ENCODE measurements at regions not wholly inside any gene's neighbourhood (a gene's known extent, or its start where the extent isn't known, plus 50 kb on each side); places are given as distances from the start of the nearest gene placed in this dataset.

- no peak for DNase-seq
Observed at GRCh38 chr21:40901691-40902090, 54.7 kb upstream of the DSCAM start.

- no peak for DNase-seq
Observed at GRCh38 chr21:40902299-40902698, 55.3 kb upstream of the DSCAM start.

- no peak for DNase-seq
Observed at GRCh38 chr21:40902993-40903392, 56.0 kb upstream of the DSCAM start.

DNA sequence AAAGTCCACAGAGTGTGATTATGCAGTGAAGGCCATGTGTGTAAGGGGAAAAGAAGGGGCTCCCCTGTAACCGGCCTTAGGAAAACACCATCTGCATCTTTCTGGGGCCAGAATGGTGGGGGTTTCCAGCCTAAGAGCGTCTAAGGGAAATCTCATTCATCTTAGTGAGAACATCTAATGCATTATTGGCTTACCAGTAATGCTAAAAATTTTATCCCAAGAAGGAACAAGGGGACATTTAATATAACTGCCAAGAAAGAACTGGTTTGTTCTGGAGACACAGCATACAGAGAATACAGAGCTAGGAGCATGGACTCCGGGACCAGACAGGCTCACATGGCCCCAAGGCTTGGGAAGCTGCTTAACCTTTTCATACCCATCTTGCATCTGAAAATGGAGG is 58.3 kb upstream of the DSCAM start:
- DNase-seq = no peak

- no peak for DNase-seq
Observed at GRCh38 chr21:40912375-40912774, 65.4 kb upstream of the DSCAM start.

DNA sequence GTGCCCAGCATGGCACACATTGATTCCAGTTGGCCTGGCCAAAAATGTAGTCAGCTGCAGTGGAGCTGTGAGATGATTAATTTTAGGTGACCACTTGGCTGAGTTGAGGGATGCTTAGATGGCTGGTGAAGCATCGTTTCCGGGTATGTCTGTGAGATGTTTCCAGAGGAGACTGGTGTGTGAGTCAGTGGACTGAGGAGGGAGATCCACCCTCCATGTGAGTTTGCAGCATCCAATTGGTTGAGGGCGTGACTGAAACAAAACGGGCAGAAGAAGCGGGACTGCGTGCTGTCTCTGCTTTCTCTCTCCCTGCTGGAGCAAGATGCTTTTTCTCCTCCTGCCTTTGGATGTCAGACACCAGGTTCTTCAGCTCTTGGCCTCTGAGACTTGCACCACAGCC is 68.2 kb upstream of the DSCAM start:
- DNase-seq = no peak

DNA sequence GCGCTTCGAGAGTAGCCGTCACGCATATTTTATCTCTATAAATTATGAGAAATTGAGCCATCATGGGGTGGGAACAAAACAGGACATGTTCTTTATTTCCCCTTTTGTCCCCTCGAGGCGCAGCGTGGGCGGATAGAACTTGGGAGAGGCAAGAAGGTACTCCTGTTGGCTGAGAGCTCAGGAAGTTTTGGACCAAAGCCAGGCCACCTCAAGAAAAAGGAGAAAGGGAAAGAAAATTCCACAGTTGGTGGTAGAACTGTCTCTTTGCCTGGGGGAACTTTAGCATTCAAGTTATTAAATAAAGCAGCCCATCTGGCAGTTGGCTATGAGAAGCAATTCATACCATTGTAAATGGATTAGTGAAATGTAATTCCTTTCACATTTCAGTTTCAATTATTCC is 76.4 kb upstream of the DSCAM start:
- DNase-seq = no peak

DNA sequence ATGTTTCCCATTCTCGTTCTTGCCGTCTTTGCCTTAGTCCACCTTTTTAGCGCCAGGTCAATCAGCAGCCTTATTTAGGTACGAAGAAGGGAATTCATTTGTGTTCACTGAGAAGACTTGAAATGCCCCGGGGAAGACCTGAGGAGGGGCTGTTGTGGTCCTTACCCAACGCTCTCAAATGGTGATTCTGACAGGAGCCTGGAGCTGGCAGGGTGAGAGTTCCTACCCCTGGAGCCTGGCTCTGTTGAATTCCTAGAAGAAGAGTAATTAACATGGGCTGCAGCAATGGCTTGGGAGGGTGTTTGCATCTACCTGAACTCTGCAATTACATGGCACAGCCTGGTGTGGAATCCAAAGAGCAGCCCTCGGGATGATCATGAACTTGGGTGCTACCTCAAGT is 76.9 kb upstream of the DSCAM start:
- no peak for DNase-seq

- no peak for DNase-seq
Observed at GRCh38 chr21:40924641-40925040, 77.7 kb upstream of the DSCAM start.

GRCh38 chr21:40926238-40926637 is 79.3 kb upstream of the DSCAM start:
- no peak for DNase-seq

DNA sequence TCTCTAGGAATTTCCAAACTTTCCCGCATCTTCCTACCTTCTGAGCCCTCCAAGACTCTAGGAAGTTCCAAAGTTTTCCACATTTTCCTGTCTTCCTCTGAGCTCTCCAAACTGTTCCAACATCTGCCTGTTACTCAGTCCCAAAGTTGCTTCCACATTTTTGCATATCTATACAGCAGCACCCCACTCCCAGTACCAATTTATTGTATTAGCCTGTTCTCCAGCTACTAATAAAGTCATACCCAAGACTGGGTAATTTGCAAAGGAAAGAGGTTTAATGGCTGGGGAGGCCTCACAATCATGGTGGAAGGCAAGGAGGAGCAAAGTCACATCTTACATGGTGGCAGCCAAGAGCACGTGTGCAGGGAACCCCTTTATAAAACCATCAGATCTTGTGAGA is 82.9 kb upstream of the DSCAM start:
- DNase-seq = no peak

- DNase-seq = no peak
Observed at GRCh38 chr21:40931197-40931596, 84.2 kb upstream of the DSCAM start.

DNA sequence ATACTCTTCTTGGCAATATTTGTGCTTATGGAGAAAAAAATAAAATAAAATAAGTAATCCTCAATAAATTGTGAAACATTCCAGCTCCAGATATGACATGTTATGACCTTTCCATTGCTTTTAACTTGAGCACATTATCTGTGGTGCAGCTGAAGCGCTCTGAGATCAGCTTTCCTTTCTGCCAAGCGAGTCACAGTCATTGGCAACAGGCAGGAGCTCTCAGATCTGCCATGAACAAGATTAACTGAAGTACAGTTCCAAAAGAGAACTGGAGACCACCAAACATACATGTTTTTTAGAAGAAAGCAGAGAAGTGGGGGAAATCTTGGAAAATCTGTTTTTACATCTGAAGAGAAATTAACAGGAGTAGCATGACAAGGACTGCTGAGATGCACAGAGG is 89.2 kb upstream of the DSCAM start:
- DNase-seq = no peak

GRCh38 chr21:40936771-40937261 is 89.9 kb upstream of the DSCAM start:
- DNase-seq = no peak

DNA sequence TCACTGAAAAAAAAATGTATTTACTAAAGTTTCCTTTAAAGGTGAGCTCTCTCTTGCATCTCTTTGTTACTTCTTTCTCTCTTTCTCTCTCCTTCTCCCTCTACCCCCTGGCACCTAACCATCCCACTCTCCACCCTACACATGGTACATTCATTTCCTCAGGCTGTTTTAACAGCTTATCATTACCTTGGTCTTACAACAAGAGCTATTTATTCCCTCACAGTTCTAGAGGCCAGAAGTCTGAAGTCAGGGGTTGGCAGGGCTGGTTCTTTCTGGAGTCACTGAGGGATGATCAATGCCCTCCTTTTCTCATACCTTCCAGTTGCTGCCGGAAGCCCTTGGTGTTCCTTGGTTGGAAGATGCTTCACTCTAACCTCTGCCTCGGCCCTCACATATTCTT is 91.1 kb upstream of the DSCAM start:
- DNase-seq = no peak

GRCh38 chr21:40938611-40939010 is 91.7 kb upstream of the DSCAM start:
- no peak for DNase-seq

- DNase-seq = no peak
Observed at GRCh38 chr21:40947713-40948112, 100.8 kb upstream of the DSCAM start.

DNA sequence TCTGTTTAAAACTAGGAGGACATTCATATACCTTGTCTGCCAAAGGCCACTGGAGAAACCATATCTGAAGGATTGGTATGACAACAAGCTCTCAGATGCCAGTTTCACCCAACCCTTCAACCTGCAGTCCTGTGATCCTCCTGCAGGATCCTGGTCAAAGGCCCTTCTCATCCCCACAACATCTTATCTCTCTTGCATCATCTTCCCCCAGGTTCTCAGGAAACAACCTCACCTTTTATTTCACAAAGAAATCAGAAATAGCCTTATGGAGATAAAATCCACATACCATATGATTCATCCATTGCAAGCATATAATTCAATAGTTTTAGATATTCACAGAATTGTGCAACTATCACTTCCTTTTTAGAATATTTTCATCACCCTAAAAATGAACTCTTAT is 104.0 kb upstream of the DSCAM start:
- DNase-seq = no peak

DNA sequence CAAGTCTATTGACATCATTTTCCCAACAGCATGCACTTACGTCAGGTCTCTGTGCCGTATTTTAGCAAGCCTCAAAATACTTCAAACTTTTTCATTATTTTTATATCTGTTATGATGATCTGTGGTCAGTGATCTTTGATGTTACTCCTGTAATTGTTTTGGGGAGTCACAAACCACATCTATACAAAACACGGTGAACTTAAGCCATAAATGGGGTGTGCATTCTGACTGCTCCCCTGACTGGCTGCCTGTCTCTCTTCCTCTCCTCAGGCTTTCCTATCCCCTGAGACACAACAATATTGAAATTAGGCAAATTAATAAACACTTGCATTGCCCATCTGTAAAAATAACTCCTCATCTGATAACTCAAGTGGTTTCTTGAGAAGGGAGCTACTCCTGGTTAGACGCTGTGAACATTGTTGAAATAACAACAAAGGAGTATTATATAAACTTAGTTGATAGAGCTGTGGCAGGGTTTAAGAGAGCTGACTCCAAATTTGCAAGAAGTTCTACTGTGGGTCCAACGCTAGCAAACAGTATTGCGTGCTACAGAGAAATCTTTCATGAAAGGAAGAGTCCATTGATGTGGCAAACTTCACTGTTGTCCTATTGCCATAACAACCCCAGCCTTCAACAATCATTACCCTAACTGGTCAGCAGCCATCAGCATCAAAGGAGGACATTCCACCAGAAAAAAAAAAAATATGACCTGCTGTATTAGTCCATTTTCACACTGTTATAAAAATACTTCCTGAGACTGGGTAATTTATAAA is 105.8 kb upstream of the DSCAM start:
- no peak for DNase-seq

DNA sequence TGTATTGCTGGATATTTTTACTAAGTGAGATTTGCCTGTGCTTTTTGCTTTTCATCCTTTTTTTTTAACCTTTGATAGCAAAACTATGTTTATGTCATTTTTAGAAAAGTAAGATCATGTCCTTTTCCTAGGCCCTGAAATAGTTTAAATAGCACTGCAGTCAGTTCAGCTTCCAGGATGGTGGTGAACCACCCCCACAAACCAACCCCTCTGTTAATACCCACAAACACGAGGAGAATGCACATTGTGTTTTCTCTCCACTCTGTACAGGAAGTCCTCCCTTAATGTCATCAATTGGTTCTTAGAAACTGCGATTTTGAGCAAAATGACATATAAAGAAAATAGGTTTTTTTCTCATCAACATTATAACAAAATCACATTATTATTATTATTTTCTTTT is 117.7 kb upstream of the DSCAM start:
- DNase-seq = no peak

GRCh38 chr21:40967771-40968170 is 120.8 kb upstream of the DSCAM start:
- DNase-seq = no peak

DNA sequence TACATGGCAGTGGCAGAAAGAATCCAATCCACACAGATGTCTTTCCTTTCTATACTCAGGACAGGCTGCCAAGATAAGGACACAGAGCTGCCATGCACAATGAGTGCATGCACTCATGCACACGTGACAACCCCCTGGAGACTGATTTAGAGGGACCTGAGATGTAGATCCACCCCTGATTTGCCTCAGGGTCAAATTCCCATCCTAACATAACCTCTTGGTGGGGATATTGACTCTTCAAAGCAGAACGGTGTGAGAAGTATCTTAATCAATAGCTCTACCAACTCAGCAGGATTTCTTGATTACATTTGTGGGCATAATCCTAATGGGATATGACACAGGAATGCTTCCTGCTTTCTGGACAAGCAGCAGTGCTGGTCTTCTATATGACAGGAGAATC is 125.2 kb upstream of the DSCAM start:
- DNase-seq = no peak

- no peak for DNase-seq
Observed at GRCh38 chr21:40976198-40977109, 129.5 kb upstream of the DSCAM start.

DNA sequence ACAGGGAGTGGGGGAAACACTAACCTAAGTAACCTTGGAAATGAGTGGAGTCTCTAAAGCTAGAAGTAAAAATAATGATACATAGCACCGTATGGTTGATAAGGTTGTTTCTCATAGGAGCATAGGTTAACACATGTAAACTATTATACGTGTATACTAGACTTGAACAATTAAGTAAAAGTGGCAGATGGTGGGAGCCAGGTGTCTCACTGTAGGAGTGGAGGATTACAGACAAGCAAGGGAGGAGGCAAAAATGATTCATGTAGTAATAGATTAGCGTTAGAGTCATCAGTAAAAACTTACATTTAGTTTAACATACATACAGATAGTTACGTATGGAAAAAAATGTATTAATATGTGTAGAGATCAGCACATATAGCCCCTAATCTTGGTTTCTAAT is 138.4 kb upstream of the DSCAM start:
- DNase-seq = no peak

All from NK-92 treated with Interleukin-12 subunit alpha and Interleukin-12 subunit beta, amount 100 ng/mL, for 24 hours (cell line).